IMR-90 (cell line): ENCODE measurements at regions not wholly inside any gene's neighbourhood (a gene's known extent, or its start where the extent isn't known, plus 50 kb on each side); places are given as distances from the start of the nearest gene placed in this dataset.

ENCODE experiments used
- ATAC-seq: fragments of 200-7000 bp; cut with Tn5 transposase; 2 replicates; pipeline ENCODE4 v1.9.1; 2020; ENCODE audit warnings: low read depth, mild to moderate bottlenecking, moderate library complexity
- BruUV-seq: library from RNA; stranded (reverse); fragments of 400-500 nt; replicated peaks from 2 replicates; lab custom pipeline; 2021; lab: Mats Ljungman, UMichigan
- CTCF ChIA-PET: fragments of 300-600 bp; formaldehyde crosslinking; extraction: SDS; loops from one replicate; lab custom pipeline; 2021; ENCODE audit warnings: antibody characterized with exemption; lab: Yijun Ruan, JAX
- POLR2A ChIA-PET: fragments of 300-600 bp; sonication (Branson Sonifier 250); formaldehyde crosslinking; loops from one replicate; lab custom pipeline; 2022; ENCODE audit warnings: antibody characterized with exemption; ENCODE audit not compliant: unreplicated experiment; lab: Charles Lee
- DNase-seq: peaks from one replicate; pipeline ENCODE4 v3.0.0; 2013
- H2AFZ ChIP-seq: replicated peaks from 2 replicates; pipeline ENCODE3; 2013; ENCODE audit warnings: low read length, mild to moderate bottlenecking; ENCODE audit not compliant: poor library complexity
- H2AK5ac ChIP-seq: 2 replicates; pipeline ENCODE4 v1.6.1; 2013; ENCODE audit warnings: low read depth, low read length, inconsistent platforms
- H2AK9ac ChIP-seq: replicated peaks from 2 replicates; pipeline ENCODE3; 2013; ENCODE audit warnings: mild to moderate bottlenecking, low read depth, low read length, moderate library complexity; ENCODE audit not compliant: poor library complexity
- H2BK120ac ChIP-seq: 2 replicates; pipeline ENCODE4 v1.6.1; 2013; ENCODE audit warnings: low read depth, low read length, inconsistent platforms
- H2BK15ac ChIP-seq: 3 replicates; pipeline ENCODE4 v1.6.1; 2013; ENCODE audit warnings: low read depth, low read length, inconsistent platforms
- H2BK20ac ChIP-seq: 2 replicates; pipeline ENCODE4 v1.6.1; 2013; ENCODE audit warnings: low read depth, mild to moderate bottlenecking, inconsistent platforms, low read length, moderate library complexity
- H2BK5ac ChIP-seq: 2 replicates; pipeline ENCODE4 v1.6.1; 2013; ENCODE audit warnings: mild to moderate bottlenecking, low read depth, low read length, inconsistent platforms; ENCODE audit not compliant: poor library complexity, severe bottlenecking
- H3K14ac ChIP-seq: replicated peaks from 2 replicates; pipeline ENCODE4 v1.6.1; 2013; ENCODE audit warnings: low read depth, low read length, inconsistent platforms
- H3K18ac ChIP-seq: 2 replicates; pipeline ENCODE4 v1.6.1; 2013; ENCODE audit warnings: low read depth, low read length, control low read depth
- H3K23ac ChIP-seq: 2 replicates; pipeline ENCODE4 v1.6.1; 2013; ENCODE audit warnings: low read depth, low read length, inconsistent platforms
- H3K27ac ChIP-seq: 2 replicates; pipeline ENCODE4 v1.5.1; 2013; ENCODE audit warnings: mild to moderate bottlenecking, control low read depth, low read length; ENCODE audit not compliant: insufficient read depth
- H3K27me3 ChIP-seq: 2 replicates; pipeline ENCODE4 v1.6.1; 2013; ENCODE audit warnings: low read length; ENCODE audit not compliant: control insufficient read depth, insufficient read depth
- H3K36me3 ChIP-seq: 2 replicates; pipeline ENCODE4 v1.6.1; 2013; ENCODE audit warnings: low read length, mixed read lengths; ENCODE audit not compliant: control insufficient read depth, insufficient read depth
- H3K4ac ChIP-seq: 2 replicates; pipeline ENCODE4 v1.6.1; 2013; ENCODE audit warnings: low read depth, low read length, inconsistent platforms
- H3K4me1 ChIP-seq: 2 replicates; pipeline ENCODE4 v1.6.1; 2013; ENCODE audit warnings: low read length, mixed read lengths; ENCODE audit not compliant: control insufficient read depth, insufficient read depth
- H3K4me2 ChIP-seq: 2 replicates; pipeline ENCODE4 v1.6.1; 2013; ENCODE audit warnings: low read depth, mild to moderate bottlenecking, control low read depth, low read length, moderate library complexity
- H3K4me3 ChIP-seq: 2 replicates; pipeline ENCODE4 v1.5.1; 2013; ENCODE audit warnings: low read depth, mild to moderate bottlenecking, control low read depth, low read length, moderate library complexity; ENCODE audit not compliant: insufficient read depth
- H3K56ac ChIP-seq: 2 replicates; pipeline ENCODE4 v1.6.1; 2013; ENCODE audit warnings: low read length, inconsistent platforms; ENCODE audit not compliant: insufficient read depth; ENCODE audit errors: extremely low read depth
- H3K79me1 ChIP-seq, 2 experiments: 2 replicates each; pipeline ENCODE4 v1.6.1; 2013; ENCODE audit warnings: low read length in 2 of 2, inconsistent platforms in 1 of 2, low read depth in 1 of 2
- H3K9ac ChIP-seq: 2 replicates; pipeline ENCODE4 v1.6.1; 2013; ENCODE audit warnings: low read depth, low read length, control low read depth
- H3K9me1 ChIP-seq: 2 replicates; pipeline ENCODE4 v1.6.1; 2013; ENCODE audit warnings: low read length, inconsistent platforms; ENCODE audit not compliant: insufficient read depth
- H3K9me3 ChIP-seq: 2 replicates; pipeline ENCODE4 v1.6.1; 2013; ENCODE audit warnings: low read length; ENCODE audit not compliant: control insufficient read depth, insufficient read depth
- H4K20me1 ChIP-seq: 2 replicates; pipeline ENCODE4 v1.6.1; 2013; ENCODE audit warnings: low read length, inconsistent platforms; ENCODE audit not compliant: insufficient read depth
- H4K5ac ChIP-seq: 2 replicates; pipeline ENCODE4 v1.6.1; 2013; ENCODE audit warnings: mild to moderate bottlenecking, low read depth, low read length, control low read depth
- H4K8ac ChIP-seq, 2 experiments: 2 replicates each; pipeline ENCODE4 v1.6.1; 2013; ENCODE audit warnings: low read depth in 2 of 2, low read length in 2 of 2, control low read depth in 1 of 2, inconsistent platforms in 1 of 2
- H4K91ac ChIP-seq: 2 replicates; pipeline ENCODE4 v1.6.1; 2013; ENCODE audit warnings: low read depth, low read length, inconsistent platforms; ENCODE audit not compliant: insufficient read depth
- BHLHE40 ChIP-seq: fragments of 150-350 bp; IDR thresholded peaks from 2 replicates; pipeline ENCODE4 v1.6.1; 2016; ENCODE audit warnings: mild to moderate bottlenecking, low read depth, low read length
- CEBPB ChIP-seq: IDR thresholded peaks from 2 replicates; pipeline ENCODE4 v1.6.1; 2012; ENCODE audit warnings: low read depth, low read length, improper control_type of control experiment
- CHD1 ChIP-seq: IDR thresholded peaks from 2 replicates; pipeline ENCODE4 v1.6.1; 2012; ENCODE audit warnings: low read depth, low read length, improper control_type of control experiment
- CTCF ChIP-seq: conservative IDR thresholded peaks from 2 replicates; pipeline ENCODE4 v1.5.1; 2012; ENCODE audit warnings: mild to moderate bottlenecking, low read depth, low read length, improper control_type of control experiment
- ELK1 ChIP-seq: fragments of 150-350 bp; IDR thresholded peaks from 2 replicates; pipeline ENCODE4 v1.6.1; 2016; ENCODE audit warnings: low read depth, mild to moderate bottlenecking, low read length, moderate library complexity, borderline replicate concordance
- FOS ChIP-seq: fragments of 150-350 bp; IDR thresholded peaks from 2 replicates; pipeline ENCODE4 v1.6.1; 2016; ENCODE audit warnings: low read depth, low read length
- MAFK ChIP-seq: IDR thresholded peaks from 2 replicates; pipeline ENCODE4 v1.6.1; 2012; ENCODE audit warnings: low read depth, low read length, improper control_type of control experiment
- MAZ ChIP-seq: IDR thresholded peaks from 2 replicates; pipeline ENCODE4 v1.6.1; 2012; ENCODE audit warnings: low read depth, mild to moderate bottlenecking, low read length, improper control_type of control experiment, moderate library complexity, borderline replicate concordance
- MXI1 ChIP-seq: IDR thresholded peaks from 2 replicates; pipeline ENCODE4 v1.6.1; 2012; ENCODE audit warnings: low read depth, mild to moderate bottlenecking, low read length, moderate library complexity, borderline replicate concordance
- NFE2L2 ChIP-seq: fragments of 150-350 bp; IDR thresholded peaks from 2 replicates; pipeline ENCODE4 v1.6.1; 2016; ENCODE audit warnings: low read depth, mild to moderate bottlenecking, low read length
- POLR2A ChIP-seq: IDR thresholded peaks from 2 replicates; pipeline ENCODE4 v1.6.1; 2012; ENCODE audit warnings: mild to moderate bottlenecking, low read depth, low read length
- RAD21 ChIP-seq: IDR thresholded peaks from 2 replicates; pipeline ENCODE4 v1.6.1; 2012; ENCODE audit warnings: low read length, improper control_type of control experiment
- RCOR1 ChIP-seq: IDR thresholded peaks from 2 replicates; pipeline ENCODE4 v1.6.1; 2012; ENCODE audit warnings: mild to moderate bottlenecking, low read length, improper control_type of control experiment; ENCODE audit not compliant: insufficient replicate concordance
- RFX5 ChIP-seq: IDR thresholded peaks from 2 replicates; pipeline ENCODE4 v1.8.0; 2012; ENCODE audit warnings: low read depth, mild to moderate bottlenecking, low read length, moderate library complexity
- SMC3 ChIP-seq: fragments of 150-350 bp; IDR thresholded peaks from 2 replicates; pipeline ENCODE4 v1.6.1; 2016; ENCODE audit warnings: low read depth, mild to moderate bottlenecking, antibody characterized with exemption, low read length, moderate library complexity
- USF2 ChIP-seq: fragments of 150-350 bp; IDR thresholded peaks from 2 replicates; pipeline ENCODE4 v1.6.1; 2017; ENCODE audit warnings: mild to moderate bottlenecking, antibody characterized with exemption, low read length, low read depth
- WGBS, 2 experiments: methylation state at CpG; one replicate each; pipeline versions ENCODE4 v1.1.5 to v1.1.7; 2013; ENCODE audit warnings: missing lambda C conversion rate in 2 of 2; ENCODE audit not compliant: insufficient read length in 1 of 2; ENCODE audit errors: extremely low coverage in 2 of 2; 5-methylcytosine and 5-hydroxymethylcytosine counted together
- dilution Hi-C: fragments of 300-500 bp; cut with HindIII; formaldehyde crosslinking; loops from one replicate; pipeline ENCODE4 v1.14.3; 2018; ENCODE audit warnings: low sequenced_read_pairs; ENCODE audit not compliant: unreplicated experiment
- in situ Hi-C: fragments of 300-500 bp; cut with MboI; formaldehyde crosslinking; loops from 3 replicates; pipeline ENCODE4 v1.14.3; 2019; ENCODE audit warnings: low sequenced_read_pairs, inconsistent platforms, mixed read lengths
- intact Hi-C: fragments of 100-400 bp; cut with micrococcal nuclease; formaldehyde crosslinking; loops from 2 replicates; pipeline ENCODE4 v1.10.0; 2022

- no peak overlapping the region for H3K9ac ChIP-seq
- H2BK120ac ChIP-seq, result no peak overlapping the region
- no peak overlapping the region for H3K4ac ChIP-seq
- no peak overlapping the region for H3K4me2 ChIP-seq
- no peaks in the 10 kb centered on the region for H3K36me3 ChIP-seq
- no peaks in the 10 kb centered on the region for H3K9me1 ChIP-seq
- H4K20me1 ChIP-seq, result no peaks in the 10 kb centered on the region
- no peak overlapping the region for H3K23ac ChIP-seq
- H4K5ac ChIP-seq, result no peak overlapping the region
- no peak for DNase-seq
- dilution Hi-C loops, result no loop called here
- no peaks in the 10 kb centered on the region for H3K4me1 ChIP-seq
- no peaks in the 10 kb centered on the region for H3K27me3 ChIP-seq
- no peak for ATAC-seq
- no peak overlapping the region for H4K8ac ChIP-seq
- no peak overlapping the region for H2BK5ac ChIP-seq
- no peaks in the 10 kb centered on the region for H3K79me1 ChIP-seq
- intact Hi-C loops, result no loop called here
- WGBS, 2 experiments, result no CpG with 5 or more reads among the region's 6 CpGs
- H2AFZ ChIP-seq, result no peak overlapping the region
- no peak overlapping the region for H4K91ac ChIP-seq
- no peaks in the 10 kb centered on the region for H3K9me3 ChIP-seq
- POLR2A ChIA-PET, result no interaction called here
- BruUV-seq, result no TSS peak
- H2AK9ac ChIP-seq, result no peak overlapping the region
- no peak overlapping the region for H3K56ac ChIP-seq
- H2BK20ac ChIP-seq, result no peak overlapping the region
- no peak overlapping the region for H3K14ac ChIP-seq
- no peak overlapping the region for H3K18ac ChIP-seq
- no peak overlapping the region for H3K27ac ChIP-seq
- in situ Hi-C loops, result no loop called here
- no peak for TF ChIP-seq CHD1
- no peak for TF ChIP-seq RAD21
- no peak for TF ChIP-seq RCOR1
- no peak for TF ChIP-seq ELK1
- TF ChIP-seq CEBPB, result no peak
- no peak for TF ChIP-seq USF2
- TF ChIP-seq FOS, result no peak
- no peak for TF ChIP-seq CTCF
- no peak for TF ChIP-seq SMC3
- no peak for TF ChIP-seq MAFK
- no peak for TF ChIP-seq NFE2L2
- TF ChIP-seq RFX5, result no peak
- no peak for TF ChIP-seq MAZ
- no peak for TF ChIP-seq POLR2A
- no peak for TF ChIP-seq MXI1
- TF ChIP-seq BHLHE40, result no peak
- CTCF ChIA-PET, result interaction anchor here (0.5 kb wide), 1 partner anchor 1107 kb away, joined by 5 read pairs; no protein-coding TSS in a partner anchor
- H2BK15ac ChIP-seq, result no peak overlapping the region
- no peak overlapping the region for H3K4me3 ChIP-seq
- H2AK5ac ChIP-seq, result no peak overlapping the region
Measured at GRCh38 chr1:96183928-96184327, 537.7 kb upstream of the PTBP2 start.
